HuH-7.5 (cell line): ENCODE measurements at regions not wholly inside any gene's neighbourhood (a gene's known extent, or its start where the extent isn't known, plus 50 kb on each side); places are given as distances from the start of the nearest gene placed in this dataset.
"Not testable (repeated sequence)": the region's sequence is repeated elsewhere in the genome, so short reads cannot be mapped to it uniquely, and the experiment has no call there.

Experiments
- DNase-seq: peaks from one replicate; pipeline ENCODE4 v3.0.0; 2011; ENCODE audit warnings: low spot score

DNA sequence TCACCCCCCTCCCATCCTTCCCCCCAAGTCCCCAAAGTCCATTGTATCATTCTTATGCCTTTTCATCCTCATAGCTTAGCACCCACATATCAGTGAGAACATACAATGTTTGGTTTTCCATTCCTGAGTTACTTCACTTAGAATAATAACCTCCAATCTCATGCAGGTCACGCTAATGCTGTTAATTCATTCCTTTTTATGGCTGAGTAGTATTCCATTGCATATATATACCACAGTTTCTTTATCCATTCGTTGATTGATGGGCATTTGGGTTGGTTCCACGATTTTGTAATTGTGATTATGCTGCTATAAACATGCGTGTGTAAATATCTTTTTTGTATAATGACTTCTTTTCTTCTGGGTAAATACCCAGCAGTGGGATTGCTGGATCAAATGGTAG, 621.9 kb upstream of the NRP1 start:
- DNase-seq: not testable (repeated sequence)

DNA sequence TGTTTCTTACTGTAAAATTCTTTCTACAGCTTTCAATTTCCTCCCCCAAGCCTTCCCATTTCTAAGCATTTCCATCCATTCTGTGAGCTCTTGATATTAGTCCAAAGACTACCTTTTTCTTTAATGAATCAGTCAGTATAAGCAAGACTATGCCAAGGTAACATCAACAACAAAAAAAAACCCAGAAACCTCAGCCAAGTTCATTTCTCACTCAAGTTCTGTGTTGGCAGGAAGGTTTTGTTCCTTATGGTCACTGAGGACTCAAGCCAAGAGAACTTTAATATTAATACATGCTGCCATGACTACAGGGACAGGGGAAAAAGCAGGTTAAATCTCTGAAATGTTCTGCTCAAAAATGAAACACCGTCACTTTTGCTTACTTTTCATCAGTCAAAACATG, 621.2 kb upstream of the NRP1 start:
- DNase-seq: no peak

DNA sequence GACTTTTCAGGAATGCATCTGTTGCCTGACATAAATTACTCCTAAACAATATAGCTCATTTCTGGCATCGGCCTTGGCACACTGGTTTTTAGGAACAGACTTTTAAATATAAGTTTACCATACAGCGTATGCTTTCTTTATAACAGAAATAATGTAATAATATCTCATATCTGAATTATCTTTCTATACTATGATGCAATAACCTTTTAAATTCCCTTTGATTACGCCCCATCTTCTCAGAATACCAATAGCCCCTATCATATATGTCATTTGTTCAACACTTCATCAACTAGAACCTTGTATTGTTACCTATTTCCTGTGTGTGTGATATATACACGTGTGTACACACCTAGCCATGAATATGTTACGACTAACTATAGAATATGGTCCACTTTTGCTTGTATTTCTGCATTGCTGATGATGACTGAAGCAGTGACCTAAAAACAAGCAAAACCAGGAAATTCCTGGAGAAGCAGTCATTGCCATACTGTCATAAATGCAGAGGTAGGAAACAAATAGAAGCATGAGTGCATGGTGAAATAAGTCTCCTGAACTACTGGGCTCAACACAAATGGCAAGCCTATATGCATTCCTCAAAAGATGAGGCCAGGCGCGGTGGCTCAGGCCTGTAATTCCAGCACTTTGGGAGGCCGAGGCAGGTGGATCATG, 618.4 kb upstream of the NRP1 start:
- no peak for DNase-seq

DNA sequence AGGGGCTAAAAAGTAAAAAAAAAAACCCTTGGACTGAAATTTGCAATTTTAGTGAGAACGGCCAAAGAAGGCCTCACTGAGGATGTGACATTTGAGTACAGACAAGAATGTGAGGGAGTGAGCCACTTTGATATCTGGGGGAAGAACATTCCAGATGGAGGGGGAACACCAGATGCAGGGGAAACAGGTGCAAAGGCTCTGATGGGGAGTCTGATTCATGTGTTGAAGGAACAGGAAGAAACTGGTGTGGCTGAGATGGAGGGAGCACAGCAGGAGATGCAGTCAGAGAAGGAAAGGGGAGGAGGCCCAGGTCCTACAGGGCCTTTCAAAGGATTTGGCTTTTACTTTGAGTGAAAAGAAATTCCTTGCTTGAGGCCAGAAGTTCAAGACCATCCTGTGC, 615.7 kb upstream of the NRP1 start:
- DNase-seq: no peak

DNA sequence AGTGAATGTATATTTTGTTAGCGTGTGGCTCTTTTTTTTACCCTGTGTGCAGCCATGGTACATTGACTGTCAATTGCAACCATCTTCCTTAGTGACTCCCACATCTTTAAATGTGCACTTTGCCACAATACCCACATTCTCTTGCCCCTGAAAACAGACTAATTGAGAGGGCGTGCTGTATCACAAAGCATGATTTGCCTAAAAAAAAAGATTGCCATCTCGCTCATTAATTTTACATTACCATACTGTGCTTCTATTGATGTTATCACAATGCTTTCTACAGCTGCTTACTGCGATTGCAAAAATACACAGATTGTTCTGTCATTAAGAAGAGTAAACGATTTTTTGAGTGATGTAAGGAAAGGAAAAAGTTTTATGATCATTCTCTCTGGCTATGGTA, 613.1 kb upstream of the NRP1 start:
- DNase-seq: no peak

DNA sequence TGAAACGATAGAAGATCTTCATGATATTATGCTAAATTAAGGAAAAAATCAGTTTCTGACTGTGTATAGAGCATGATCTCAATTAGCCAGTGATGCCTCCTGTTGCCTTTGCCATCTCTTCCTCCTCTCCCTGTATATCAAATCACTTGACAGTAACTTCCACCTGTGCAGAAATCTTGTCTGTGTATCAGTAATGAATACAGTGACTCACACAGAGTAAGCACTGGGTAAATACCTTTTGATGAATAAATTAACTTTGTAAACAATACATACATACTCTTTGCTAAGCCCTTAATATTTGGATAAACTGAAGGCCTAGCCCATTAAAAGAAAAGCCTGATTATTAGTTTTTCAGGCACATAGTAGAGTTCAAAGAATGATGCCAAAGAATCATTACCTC, 610.6 kb upstream of the NRP1 start:
- DNase-seq: no peak

DNA sequence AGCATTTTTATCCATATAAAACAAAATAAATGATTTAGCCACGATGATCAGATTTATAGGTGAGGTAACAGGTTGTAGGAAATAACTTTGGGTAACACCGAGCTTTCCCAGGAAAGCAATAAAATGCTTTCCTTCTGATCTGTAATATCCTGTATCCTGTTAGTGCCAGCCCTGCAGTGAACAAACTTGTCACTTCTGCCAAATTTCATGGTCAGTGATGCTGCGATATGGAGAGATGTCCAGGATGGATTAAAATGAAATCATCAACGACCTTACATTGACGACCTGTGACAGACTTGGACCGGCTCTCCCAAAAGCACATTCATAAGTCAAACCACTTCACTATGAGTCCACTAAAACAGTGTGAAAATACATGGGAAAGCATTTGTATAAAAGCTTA, 608.0 kb upstream of the NRP1 start:
- no peak for DNase-seq

DNA sequence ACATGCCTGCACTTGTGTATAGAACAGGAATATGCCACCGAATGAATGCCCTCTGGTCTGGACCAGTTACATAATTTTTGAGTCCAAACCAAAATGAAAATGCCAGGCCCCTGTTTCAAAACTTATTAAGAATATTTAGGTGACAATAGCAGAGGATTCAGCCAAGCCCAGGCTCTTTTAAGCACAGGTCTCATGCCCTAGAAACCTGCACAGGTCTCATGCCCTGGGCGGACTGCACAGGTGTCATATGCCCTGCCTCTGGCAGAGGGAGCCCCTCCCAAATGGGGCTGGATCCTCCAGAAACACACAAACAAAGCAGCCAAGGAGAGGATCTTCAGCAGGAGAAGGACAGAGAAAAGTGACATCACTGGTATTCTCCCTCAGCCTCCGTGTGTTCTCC, 605.4 kb upstream of the NRP1 start:
- no peak for DNase-seq

DNA sequence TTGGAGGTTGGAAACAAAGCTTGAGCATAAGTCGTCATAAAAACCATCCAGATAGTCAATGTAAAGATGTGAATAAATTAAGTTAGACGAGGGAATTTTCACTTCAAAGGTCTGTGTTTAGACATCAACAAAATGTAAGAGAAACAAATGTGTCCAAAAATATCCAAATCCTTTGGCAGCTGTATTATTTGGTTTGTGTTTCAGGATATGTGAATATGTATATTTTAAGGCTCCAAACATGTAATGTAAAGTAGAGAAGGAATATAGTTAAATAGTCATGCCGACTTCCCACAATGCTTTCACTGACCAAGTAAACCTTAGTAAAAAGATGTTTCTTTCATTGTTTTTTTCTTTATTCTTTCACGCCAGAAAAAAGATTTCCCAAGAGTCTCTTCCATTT, 604.9 kb upstream of the NRP1 start:
- no peak for DNase-seq

DNA sequence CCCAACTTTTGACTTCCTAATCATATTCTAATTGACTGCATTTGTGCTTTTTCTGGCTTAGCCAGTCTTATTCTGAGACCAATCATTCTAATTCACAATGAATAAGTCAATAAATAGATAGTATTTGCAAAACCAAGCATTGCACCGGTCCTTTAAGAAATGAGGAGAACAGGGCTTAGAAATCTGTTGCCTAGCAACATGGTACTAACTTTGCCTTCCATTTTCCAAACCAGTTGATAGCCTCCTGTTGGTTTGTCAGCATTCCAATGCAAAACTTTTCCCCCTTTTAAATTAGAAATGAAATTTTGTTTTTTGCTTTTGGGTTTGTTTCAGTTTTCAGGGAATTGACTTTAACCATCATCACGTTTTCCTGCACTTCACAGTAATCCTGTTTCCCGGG, 603.5 kb upstream of the NRP1 start:
- no peak for DNase-seq

DNA sequence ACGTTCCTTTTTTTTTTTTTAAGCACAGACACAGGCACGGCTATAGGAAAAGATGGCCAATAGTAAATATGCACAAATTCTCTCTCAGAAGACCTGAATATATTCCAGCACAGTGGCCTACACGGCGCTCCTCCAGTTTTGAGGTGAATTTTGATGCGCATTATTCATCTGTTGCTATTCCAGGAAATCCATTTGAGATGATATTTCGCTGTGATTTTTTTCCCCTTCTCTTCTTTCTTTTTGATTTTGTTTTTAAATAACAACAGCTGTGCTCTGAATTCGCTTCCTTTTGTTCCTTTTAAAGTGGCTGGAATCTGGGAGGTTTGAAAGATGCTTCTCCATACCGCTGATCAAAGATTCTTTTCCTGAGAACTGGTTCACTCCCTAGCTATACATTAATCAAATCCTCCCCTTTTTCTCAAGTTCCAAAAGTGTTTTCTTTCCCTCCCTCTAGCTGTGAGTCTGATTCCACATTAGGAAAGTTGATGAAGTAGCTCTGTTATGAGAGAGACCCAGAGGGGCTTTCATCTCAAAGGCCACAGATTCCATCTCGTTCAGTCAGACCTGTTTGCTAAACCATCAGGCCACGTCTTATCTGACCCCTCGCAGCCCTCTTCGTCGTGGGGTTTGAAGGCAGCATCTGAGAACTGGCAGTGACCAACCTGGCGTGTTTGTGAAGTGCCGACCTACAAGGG, 602.7 kb upstream of the NRP1 start:
- DNase-seq: no peak

DNA sequence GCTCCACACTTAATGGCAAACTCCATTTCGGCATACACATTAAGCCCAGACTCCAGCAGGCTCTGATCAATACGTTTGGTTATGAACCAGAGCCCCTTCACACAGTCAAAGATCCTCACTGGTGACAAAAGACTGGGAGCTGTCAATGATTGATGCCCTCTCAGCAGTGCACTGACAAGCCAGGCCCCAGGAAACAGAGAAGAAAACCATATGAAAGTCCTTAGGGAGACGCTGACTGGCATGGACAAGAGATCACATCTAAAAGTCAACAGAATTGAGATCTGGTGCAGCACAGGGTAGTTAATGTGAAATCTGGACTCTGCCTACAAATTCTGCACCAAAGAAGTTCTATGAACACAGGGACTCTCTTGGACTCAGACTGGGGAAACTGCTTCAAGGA, 600.9 kb upstream of the NRP1 start:
- DNase-seq: no peak

DNA sequence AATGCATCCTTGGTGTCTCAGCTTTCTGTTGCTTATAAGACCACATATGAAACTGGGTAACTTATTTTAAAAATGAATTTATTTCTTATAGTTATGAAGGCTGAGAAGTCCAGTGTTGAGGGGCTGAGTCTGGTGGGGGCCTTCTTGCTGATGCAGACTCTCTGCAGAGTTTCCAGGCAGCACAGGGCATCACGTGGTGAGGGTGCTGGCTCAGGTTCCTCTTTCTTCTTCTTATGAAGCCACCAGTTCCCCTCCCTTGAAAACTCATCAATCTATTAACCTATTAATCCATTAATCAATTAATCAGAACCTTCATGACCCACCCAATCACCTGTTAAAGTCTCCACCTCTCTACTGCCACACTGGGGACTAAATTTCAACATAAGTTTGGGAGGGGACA, 595.6 kb upstream of the NRP1 start:
- no peak for DNase-seq

DNA sequence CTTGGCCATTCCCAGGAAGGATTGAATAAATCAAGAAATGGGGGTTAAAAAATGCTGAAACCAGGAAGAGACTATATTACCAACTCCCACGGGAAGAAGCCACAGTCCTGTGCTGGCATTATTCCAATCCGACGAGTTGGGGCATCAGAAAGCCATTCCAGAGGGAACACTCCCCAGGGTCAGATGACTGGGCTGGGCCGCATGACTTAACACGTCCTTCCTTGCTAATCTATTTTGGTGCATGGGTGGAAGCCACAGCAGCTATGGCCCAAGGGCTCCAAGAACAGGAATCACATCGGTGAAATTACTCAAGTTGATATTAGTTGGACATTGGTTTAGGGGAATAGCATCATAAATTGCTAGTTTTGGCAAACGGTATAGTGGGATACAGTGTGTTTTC, 592.9 kb upstream of the NRP1 start:
- DNase-seq: no peak

DNA sequence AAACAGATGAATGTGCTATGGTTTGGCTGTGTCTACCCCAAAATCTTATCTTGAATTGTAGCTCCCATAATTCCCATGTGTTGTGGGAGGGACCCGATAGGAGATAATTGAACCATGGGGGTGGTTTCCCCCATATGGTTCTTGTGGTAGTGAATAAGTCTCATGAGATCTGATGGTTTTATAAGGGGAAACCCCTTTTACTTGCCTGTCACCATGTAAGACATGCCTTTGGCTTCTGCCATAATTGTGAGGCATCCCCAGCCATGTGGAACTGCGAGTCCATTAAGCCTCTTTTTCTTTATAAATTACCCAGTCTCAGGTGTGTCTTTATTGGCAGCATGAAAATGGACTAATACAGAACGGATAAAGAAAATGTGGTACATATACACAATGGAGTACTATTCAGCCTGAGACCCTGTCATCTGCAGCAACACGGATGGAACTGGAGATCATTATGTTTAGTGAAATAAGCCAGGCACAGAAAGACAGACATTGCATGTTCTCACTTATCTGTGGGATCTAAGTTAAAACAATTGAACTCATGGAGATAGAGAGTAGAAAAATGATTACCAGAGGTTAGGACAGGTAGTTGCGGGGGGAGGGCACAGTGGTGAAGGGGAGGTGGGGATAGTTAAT, 587.6 kb upstream of the NRP1 start:
- no peak for DNase-seq

DNA sequence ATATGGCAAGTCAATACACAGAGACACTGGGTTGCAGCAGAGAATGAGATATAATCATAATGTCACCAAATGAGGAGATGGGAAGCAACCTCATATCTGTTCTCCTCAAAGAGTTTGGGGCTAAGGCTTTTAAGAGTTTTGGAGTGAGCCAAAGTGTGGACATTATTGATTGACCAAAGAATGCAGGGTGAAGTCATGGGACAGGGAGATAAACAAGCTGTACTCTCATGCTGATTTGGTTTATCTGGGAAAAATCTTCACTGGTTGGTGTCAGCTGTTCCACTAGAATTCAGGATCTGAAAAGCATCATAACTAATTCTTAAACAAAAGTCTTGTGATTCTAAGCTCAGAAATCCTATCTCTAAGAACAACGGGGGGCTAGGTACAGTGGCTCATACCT, 585.9 kb upstream of the NRP1 start:
- DNase-seq: no peak

DNA sequence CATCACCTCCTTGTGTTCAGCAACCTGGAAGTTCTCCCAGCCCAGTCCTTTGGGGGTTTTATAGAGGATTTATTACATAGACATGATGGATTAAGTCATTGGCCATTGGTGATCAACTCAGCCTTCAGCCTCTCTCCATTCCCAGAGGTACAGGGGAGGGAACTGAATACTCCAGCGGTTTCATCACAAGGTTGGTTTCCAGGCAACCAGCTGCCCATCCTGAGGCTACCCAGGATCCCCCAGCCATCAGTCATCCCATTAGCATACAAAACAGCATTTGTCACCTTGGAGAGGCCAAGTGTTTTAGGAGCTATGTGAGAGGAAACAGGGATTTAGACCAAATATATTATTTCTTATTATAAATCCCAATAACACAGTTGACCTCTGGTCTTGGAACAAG, 584.8 kb upstream of the NRP1 start:
- DNase-seq: no peak

DNA sequence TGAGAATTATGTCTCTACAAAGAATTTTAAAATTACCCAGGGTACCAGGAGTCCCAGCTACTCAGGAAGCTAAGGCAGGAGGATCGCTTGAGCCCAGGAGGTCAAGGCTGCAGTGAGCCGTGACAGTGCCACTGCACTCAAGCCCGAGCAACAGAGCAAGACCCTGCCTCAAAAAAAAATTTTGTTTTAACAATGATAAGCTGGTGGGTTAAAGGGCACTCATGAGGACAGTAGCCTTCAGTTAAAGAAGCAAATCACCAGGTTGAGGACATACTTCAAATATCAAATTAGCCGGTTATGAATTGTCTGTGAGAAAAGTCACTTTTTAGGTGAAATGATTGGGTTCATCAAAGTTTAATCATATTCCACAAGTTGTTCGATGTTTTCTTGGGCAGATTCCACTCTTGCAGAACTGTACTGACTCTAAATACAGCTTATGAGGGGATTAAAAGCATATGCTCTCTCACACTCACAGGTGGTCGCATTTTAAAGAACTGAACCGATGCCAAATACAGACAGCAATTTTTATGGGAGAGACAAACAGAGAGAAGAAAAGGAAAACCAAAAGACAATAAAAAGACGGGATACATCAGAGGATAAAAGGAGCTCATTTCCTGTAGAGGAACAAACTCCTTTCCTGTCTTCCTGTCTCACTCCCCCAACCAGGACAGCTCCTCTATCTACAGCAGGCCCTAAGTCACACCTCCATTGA, 582.8 kb upstream of the NRP1 start:
- no peak for DNase-seq

DNA sequence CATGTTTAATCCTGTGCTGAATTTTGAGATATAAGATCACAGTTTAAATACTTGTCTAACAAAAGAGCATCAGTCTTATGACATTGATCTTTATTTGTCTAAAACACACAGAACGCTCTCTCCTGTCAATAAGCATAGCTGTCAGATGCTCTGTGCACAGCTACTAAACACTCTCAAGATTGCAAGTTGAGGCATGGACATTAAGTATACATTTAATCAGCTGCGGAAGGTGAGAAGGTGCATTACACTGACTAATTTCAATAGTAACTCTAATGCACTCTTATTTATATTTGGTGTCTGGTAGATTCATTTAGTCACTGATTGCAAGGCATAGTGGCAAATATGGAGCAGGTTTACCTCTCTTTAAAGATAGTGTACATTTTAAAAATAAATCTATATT, 580.3 kb upstream of the NRP1 start:
- no peak for DNase-seq

DNA sequence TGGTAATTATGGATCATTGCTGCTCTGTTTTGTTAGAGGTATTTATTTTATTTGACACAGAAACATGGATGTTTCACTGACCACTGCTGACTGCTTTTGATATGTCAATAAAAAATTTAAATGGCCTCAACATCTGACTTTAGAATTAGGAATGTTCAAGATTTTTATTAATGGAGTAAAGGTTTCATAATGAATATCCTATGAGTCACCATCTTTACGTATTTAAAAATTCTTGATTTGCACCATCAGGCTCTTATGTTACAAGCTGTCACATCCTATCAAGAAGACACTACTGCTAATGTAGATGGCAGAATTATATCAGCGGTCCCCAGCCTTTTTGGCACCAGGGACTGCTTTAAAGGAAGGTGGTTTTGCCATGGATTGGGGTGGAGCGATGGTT, 578.7 kb upstream of the NRP1 start:
- no peak for DNase-seq

DNA sequence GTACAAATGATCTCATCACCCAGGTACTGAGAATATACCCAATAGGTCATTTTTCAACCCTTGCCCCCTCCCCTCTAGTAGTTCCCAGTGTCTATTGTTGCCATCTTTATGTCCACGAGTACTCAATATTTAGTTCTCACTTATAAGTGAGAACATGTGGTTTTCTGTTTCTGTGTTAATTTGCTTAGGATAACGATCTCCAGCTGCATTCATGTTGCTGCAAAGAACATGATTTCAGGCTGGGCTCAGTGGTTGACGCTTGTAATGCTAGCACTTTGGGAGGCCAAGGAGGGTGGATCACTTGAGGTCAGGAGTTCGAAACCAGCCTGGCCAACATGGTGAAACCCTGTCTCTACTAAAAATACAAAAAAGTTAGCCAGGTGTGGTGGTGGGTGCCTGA, 575.0 kb upstream of the NRP1 start:
- not testable (repeated sequence) for DNase-seq

DNA sequence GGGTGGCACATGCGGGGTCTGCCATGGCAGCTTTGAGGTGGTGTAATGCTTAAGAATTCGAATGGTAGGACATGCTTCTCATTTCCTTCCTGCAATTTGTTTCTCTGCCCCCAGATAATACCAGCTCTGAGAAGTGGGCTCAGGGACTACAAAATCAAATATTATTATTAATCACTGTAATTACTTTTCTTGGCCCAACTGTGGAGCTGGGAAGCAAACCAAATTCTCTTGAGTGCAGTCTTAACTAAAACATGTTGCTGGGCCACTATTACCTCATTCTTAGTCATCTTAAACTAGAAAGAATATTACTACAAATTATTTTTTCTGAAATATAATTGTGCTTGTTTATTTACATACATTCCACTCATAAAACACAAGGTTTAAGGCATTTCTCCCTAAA, 566.7 kb upstream of the NRP1 start:
- no peak for DNase-seq

DNA sequence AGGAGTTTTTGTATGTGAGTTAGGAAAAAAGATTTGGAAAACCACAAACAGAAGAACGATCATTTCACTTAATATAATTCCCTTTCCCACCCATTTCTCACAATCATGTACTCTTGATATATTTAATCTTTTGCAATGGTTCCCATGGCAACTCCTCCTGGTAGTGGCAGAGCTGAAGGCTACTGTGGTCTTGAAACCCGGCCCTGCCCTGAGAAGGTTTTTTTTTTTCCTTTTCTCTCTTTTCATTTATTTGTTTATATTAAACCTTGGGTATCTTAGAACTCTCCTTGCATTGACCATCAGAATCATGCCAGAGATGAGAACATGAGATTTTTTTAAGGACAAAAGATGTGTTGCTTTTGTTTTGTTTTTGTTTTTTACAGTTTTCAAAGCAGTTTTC, 566.1 kb upstream of the NRP1 start:
- DNase-seq: no peak
